ENCODE measurements at regions not wholly inside any gene's neighbourhood (a gene's known extent, or its start where the extent isn't known, plus 50 kb on each side); places are given as distances from the start of the nearest gene placed in this dataset.

DNA sequence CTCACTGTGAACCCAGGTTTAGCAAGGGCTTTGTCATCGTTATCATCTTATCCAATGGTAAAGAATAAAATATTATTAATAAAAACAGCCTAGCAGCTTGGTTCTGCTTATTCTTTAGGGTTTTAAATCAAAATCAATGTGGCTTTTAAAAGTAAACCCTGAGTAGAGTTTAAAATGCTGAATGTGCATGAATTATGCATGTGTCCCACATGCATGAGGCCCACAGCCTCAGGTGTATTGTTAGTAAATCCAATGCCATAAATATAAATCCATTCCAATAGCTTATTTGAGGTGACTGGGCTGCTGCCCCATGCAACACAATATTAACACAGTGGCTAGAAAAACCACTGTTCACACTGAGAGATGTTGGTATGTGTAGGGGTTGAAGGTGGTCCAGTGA, 254.1 kb downstream of the HNMT start:
- TF ChIP-seq GABPA (IDR thresholded peaks at IDR 0.05; ENCODE audit: low read depth) (no peak), SPI1 (IDR thresholded peaks at IDR 0.05; ENCODE audit: borderline replicate concordance, low read depth) (no peak), POLR2AphosphoS5 (IDR thresholded peaks at IDR 0.05; ENCODE audit: low read depth) (no peak)
- TF ChIP-seq, protein P1, sequence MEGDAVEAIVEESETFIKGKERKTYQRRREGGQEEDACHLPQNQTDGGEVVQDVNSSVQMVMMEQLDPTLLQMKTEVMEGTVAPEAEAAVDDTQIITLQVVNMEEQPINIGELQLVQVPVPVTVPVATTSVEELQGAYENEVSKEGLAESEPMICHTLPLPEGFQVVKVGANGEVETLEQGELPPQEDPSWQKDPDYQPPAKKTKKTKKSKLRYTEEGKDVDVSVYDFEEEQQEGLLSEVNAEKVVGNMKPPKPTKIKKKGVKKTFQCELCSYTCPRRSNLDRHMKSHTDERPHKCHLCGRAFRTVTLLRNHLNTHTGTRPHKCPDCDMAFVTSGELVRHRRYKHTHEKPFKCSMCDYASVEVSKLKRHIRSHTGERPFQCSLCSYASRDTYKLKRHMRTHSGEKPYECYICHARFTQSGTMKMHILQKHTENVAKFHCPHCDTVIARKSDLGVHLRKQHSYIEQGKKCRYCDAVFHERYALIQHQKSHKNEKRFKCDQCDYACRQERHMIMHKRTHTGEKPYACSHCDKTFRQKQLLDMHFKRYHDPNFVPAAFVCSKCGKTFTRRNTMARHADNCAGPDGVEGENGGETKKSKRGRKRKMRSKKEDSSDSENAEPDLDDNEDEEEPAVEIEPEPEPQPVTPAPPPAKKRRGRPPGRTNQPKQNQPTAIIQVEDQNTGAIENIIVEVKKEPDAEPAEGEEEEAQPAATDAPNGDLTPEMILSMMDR (IDR thresholded peaks at IDR 0.05; ENCODE audit: insufficient read depth, low read length), result no peak
- TF ChIP-seq, protein P2, sequence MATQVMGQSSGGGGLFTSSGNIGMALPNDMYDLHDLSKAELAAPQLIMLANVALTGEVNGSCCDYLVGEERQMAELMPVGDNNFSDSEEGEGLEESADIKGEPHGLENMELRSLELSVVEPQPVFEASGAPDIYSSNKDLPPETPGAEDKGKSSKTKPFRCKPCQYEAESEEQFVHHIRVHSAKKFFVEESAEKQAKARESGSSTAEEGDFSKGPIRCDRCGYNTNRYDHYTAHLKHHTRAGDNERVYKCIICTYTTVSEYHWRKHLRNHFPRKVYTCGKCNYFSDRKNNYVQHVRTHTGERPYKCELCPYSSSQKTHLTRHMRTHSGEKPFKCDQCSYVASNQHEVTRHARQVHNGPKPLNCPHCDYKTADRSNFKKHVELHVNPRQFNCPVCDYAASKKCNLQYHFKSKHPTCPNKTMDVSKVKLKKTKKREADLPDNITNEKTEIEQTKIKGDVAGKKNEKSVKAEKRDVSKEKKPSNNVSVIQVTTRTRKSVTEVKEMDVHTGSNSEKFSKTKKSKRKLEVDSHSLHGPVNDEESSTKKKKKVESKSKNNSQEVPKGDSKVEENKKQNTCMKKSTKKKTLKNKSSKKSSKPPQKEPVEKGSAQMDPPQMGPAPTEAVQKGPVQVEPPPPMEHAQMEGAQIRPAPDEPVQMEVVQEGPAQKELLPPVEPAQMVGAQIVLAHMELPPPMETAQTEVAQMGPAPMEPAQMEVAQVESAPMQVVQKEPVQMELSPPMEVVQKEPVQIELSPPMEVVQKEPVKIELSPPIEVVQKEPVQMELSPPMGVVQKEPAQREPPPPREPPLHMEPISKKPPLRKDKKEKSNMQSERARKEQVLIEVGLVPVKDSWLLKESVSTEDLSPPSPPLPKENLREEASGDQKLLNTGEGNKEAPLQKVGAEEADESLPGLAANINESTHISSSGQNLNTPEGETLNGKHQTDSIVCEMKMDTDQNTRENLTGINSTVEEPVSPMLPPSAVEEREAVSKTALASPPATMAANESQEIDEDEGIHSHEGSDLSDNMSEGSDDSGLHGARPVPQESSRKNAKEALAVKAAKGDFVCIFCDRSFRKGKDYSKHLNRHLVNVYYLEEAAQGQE (IDR thresholded peaks at IDR 0.05; ENCODE audit: insufficient replicate concordance, low read depth), result no peak
- Histone ChIP-seq H3K4me3 (replicated peaks; ENCODE audit: insufficient read depth, low read length) (no peak overlapping the region), H3K27me3 (ENCODE audit: insufficient read depth, poor library complexity, severe bottlenecking) (no peaks in the 10 kb centered on the region), H3K27ac (replicated peaks) (no peak overlapping the region)
- no peak for DNase-seq (ENCODE audit: low read depth in 1 of 2, low spot score in 1 of 2)

- TF ChIP-seq SPI1 (IDR thresholded peaks at IDR 0.05; ENCODE audit: borderline replicate concordance, low read depth) (no peak), GABPA (IDR thresholded peaks at IDR 0.05; ENCODE audit: low read depth) (no peak), POLR2AphosphoS5 (IDR thresholded peaks at IDR 0.05; ENCODE audit: low read depth) (no peak)
- TF ChIP-seq, protein P2 (IDR thresholded peaks at IDR 0.05; ENCODE audit: insufficient replicate concordance, low read depth), result no peak
- TF ChIP-seq, protein P1 (IDR thresholded peaks at IDR 0.05; ENCODE audit: insufficient read depth, low read length), result no peak
- H3K27ac ChIP-seq (replicated peaks), result no peak overlapping the region
Measured at GRCh38 chr2:138219961-138220360, 255.7 kb downstream of the HNMT start.

GRCh38 chr2:138221358-138221757, 257.1 kb downstream of the HNMT start:
- DNase-seq (ENCODE audit: low read depth in 1 of 2, low spot score in 1 of 2), result no peak
- TF ChIP-seq, protein P1 (IDR thresholded peaks at IDR 0.05; ENCODE audit: insufficient read depth, low read length), result no peak
- TF ChIP-seq GABPA (IDR thresholded peaks at IDR 0.05; ENCODE audit: low read depth) (no peak), SPI1 (IDR thresholded peaks at IDR 0.05; ENCODE audit: borderline replicate concordance, low read depth) (no peak), POLR2AphosphoS5 (IDR thresholded peaks at IDR 0.05; ENCODE audit: low read depth) (no peak)
- TF ChIP-seq, protein P2 (IDR thresholded peaks at IDR 0.05; ENCODE audit: insufficient replicate concordance, low read depth), result no peak
- Histone ChIP-seq H3K27me3 (ENCODE audit: insufficient read depth, poor library complexity, severe bottlenecking) (no peaks in the 10 kb centered on the region), H3K4me3 (replicated peaks; ENCODE audit: insufficient read depth, low read length) (no peak overlapping the region), H3K27ac (replicated peaks) (no peak overlapping the region)

More at GRCh38 chr2:138219961-138220360, 255.7 kb downstream of the HNMT start:
- Histone ChIP-seq H3K4me3 (replicated peaks; ENCODE audit: insufficient read depth, low read length) (no peak overlapping the region), H3K27me3 (ENCODE audit: insufficient read depth, poor library complexity, severe bottlenecking) (no peaks in the 10 kb centered on the region)
- no peak for DNase-seq (ENCODE audit: low read depth in 1 of 2, low spot score in 1 of 2)

All from HL-60 (cell line).